ENCODE measurements at regions not wholly inside any gene's neighbourhood (a gene's known extent, or its start where the extent isn't known, plus 50 kb on each side); places are given as distances from the start of the nearest gene placed in this dataset.

GRCh38 chr17:71495420-71495819 is 625.4 kb upstream of the SOX9 start:
- TF ChIP-seq TEAD4 (IDR thresholded peaks at IDR 0.05) = no peak
- no peak for TF ChIP-seq YY1 (IDR thresholded peaks at IDR 0.05; ENCODE audit: low read depth)
- TF ChIP-seq MAX (IDR thresholded peaks at IDR 0.05) = no peak
- TF ChIP-seq REST (IDR thresholded peaks at IDR 0.05; ENCODE audit: low read depth) = no peak
- no peak for TF ChIP-seq NFIC (IDR thresholded peaks at IDR 0.05)
